ENCODE measurements at regions not wholly inside any gene's neighbourhood (a gene's known extent, or its start where the extent isn't known, plus 50 kb on each side); places are given as distances from the start of the nearest gene placed in this dataset.

DNA sequence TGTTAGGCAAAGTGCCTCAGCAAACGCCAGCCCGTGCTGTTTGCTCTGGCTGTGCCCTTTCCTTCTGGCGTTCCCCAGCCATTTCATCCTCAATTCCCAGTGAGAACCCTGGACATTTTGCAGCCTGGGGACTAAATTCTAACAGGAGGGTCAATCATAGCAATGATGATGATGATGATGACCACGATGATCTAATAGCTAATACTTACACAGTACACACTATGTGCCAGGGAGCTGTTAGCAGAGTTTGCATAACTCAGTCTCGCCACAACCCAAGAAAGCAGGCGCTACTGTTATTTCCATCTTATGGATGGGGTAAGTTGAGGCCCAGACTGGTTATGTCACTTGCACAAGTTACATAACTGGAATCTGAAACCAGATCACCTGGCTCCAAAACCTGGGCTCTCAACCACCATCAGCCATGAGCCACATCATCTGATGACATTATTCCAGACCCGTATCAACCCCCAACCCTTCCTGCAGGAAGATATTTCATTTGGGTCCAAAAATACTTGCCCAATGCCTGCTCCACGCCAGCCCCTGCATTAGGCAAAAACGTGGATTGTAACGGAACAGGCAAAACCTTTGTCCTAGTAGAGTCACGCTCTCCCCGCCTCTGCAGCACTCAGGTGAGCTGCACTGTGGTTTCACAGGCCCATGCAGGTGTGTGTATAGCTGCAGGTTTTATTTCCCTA, 132.6 kb upstream of the SERPIND1 start:
- no peaks in the 10 kb centered on the region for H3K9me3 ChIP-seq (ENCODE audit: control insufficient read depth, insufficient read depth, low read depth, low read length)
- POLR2A ChIA-PET = no interaction called here
- no peaks in the 10 kb centered on the region; the same call in 1 of the 2 replicates for H3K4me1 ChIP-seq (ENCODE audit: control insufficient read depth, insufficient read depth, low read length)
- peaks cover 2% of the 10 kb centered on the region; the same call in 1 of the 2 replicates for H3K27me3 ChIP-seq (ENCODE audit: control insufficient read depth, insufficient read depth, low read length)
- no peaks in the 10 kb centered on the region for H3K36me3 ChIP-seq (ENCODE audit: control insufficient read depth, insufficient read depth, low read length)
- H3K4me3 ChIP-seq (ENCODE audit: low read depth in 2 of 2, low read length in 2 of 2) = no peak overlapping the region
- TF ChIP-seq POLR2AphosphoS5 (IDR thresholded peaks at IDR 0.05; ENCODE audit: low read depth, low read length) (no peak), SIN3A (IDR thresholded peaks at IDR 0.05; ENCODE audit: borderline replicate concordance, insufficient read depth, low read depth, low read length) (no peak), TCF7L2 (IDR thresholded peaks at IDR 0.05; ENCODE audit: low read depth, low read length) (no peak)
- TF ChIP-seq, protein P1, sequence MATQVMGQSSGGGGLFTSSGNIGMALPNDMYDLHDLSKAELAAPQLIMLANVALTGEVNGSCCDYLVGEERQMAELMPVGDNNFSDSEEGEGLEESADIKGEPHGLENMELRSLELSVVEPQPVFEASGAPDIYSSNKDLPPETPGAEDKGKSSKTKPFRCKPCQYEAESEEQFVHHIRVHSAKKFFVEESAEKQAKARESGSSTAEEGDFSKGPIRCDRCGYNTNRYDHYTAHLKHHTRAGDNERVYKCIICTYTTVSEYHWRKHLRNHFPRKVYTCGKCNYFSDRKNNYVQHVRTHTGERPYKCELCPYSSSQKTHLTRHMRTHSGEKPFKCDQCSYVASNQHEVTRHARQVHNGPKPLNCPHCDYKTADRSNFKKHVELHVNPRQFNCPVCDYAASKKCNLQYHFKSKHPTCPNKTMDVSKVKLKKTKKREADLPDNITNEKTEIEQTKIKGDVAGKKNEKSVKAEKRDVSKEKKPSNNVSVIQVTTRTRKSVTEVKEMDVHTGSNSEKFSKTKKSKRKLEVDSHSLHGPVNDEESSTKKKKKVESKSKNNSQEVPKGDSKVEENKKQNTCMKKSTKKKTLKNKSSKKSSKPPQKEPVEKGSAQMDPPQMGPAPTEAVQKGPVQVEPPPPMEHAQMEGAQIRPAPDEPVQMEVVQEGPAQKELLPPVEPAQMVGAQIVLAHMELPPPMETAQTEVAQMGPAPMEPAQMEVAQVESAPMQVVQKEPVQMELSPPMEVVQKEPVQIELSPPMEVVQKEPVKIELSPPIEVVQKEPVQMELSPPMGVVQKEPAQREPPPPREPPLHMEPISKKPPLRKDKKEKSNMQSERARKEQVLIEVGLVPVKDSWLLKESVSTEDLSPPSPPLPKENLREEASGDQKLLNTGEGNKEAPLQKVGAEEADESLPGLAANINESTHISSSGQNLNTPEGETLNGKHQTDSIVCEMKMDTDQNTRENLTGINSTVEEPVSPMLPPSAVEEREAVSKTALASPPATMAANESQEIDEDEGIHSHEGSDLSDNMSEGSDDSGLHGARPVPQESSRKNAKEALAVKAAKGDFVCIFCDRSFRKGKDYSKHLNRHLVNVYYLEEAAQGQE (IDR thresholded peaks at IDR 0.05; ENCODE audit: insufficient read depth in 1 of 2, low read depth in 2 of 2, low read length in 1 of 2) = no peak
- TF ChIP-seq, protein P2, sequence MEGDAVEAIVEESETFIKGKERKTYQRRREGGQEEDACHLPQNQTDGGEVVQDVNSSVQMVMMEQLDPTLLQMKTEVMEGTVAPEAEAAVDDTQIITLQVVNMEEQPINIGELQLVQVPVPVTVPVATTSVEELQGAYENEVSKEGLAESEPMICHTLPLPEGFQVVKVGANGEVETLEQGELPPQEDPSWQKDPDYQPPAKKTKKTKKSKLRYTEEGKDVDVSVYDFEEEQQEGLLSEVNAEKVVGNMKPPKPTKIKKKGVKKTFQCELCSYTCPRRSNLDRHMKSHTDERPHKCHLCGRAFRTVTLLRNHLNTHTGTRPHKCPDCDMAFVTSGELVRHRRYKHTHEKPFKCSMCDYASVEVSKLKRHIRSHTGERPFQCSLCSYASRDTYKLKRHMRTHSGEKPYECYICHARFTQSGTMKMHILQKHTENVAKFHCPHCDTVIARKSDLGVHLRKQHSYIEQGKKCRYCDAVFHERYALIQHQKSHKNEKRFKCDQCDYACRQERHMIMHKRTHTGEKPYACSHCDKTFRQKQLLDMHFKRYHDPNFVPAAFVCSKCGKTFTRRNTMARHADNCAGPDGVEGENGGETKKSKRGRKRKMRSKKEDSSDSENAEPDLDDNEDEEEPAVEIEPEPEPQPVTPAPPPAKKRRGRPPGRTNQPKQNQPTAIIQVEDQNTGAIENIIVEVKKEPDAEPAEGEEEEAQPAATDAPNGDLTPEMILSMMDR (IDR thresholded peaks at IDR 0.05) = no peak
- no TSS peak for BruUV-seq (replicated peaks)
- in situ Hi-C loops (cut with HindIII; ENCODE audit: low pct_unique_long_range_greater_than_20kb, low sequenced_read_pairs) = no loop called here
- no peak overlapping the region for H3K27ac ChIP-seq (ENCODE audit: low read length)
- intact Hi-C loops (cut with micrococcal nuclease; ENCODE audit: unreplicated experiment) = no loop called here
- CTCF ChIA-PET = no interaction called here
- DNase-seq (ENCODE audit: low read depth, low spot score) = no peak
- ATAC-seq = no peak

DNA sequence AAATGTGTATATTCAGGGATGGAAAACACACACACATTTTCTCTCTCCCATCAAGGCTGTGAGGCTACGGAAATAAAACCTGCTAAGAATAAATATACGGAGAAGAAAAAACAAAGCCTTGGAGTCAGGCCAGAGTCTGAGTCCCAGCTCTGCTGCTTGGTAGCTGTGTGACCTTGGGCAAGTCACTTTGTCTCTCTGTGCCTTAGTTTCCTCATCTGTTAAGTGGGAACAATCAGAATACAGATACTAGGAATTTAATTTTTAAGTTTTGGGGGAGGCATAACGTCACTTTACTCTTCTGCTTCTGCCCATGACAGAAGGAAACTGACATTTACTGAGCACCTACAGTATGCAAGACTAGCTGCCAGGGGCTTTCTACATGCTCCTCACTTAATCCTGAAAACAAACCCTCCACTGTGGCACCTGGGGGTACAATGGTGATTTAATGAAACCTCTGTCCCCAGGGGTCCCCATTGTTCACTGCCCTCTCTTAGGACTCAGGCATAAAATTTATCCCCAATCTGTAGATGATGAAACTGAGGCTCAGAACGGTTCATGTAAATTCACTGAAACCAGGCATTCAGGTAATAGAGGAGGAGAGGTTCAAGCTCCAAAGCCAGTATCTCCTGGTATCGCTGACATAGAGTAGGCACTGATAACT, 131.9 kb upstream of the SERPIND1 start:
- Histone ChIP-seq H3K4me1 (ENCODE audit: control insufficient read depth, insufficient read depth, low read length) (no peaks in the 10 kb centered on the region; the same call in 1 of the 2 replicates), H3K4me3 (ENCODE audit: low read depth in 2 of 2, low read length in 2 of 2) (no peak overlapping the region), H3K36me3 (ENCODE audit: control insufficient read depth, insufficient read depth, low read length) (no peaks in the 10 kb centered on the region), H3K9me3 (ENCODE audit: control insufficient read depth, insufficient read depth, low read depth, low read length) (no peaks in the 10 kb centered on the region), H3K27me3 (ENCODE audit: control insufficient read depth, insufficient read depth, low read length) (peaks cover 2% of the 10 kb centered on the region; the same call in 1 of the 2 replicates), H3K27ac (ENCODE audit: low read length) (no peak overlapping the region)
- DNase-seq (ENCODE audit: low read depth, low spot score) = no peak
- intact Hi-C loops (cut with micrococcal nuclease; ENCODE audit: unreplicated experiment) (no loop called here), in situ Hi-C loops (cut with HindIII; ENCODE audit: low pct_unique_long_range_greater_than_20kb, low sequenced_read_pairs) (no loop called here)
- no TSS peak for BruUV-seq (replicated peaks)
- ChIA-PET CTCF (no interaction called here), POLR2A (no interaction called here)
- TF ChIP-seq, protein P1 (IDR thresholded peaks at IDR 0.05; ENCODE audit: insufficient read depth in 1 of 2, low read depth in 2 of 2, low read length in 1 of 2) = no peak
- no peak for TF ChIP-seq TCF7L2 (IDR thresholded peaks at IDR 0.05; ENCODE audit: low read depth, low read length)
- TF ChIP-seq, protein P2 (IDR thresholded peaks at IDR 0.05) = no peak
- no peak for TF ChIP-seq SIN3A (IDR thresholded peaks at IDR 0.05; ENCODE audit: borderline replicate concordance, insufficient read depth, low read depth, low read length)
- TF ChIP-seq POLR2AphosphoS5 (IDR thresholded peaks at IDR 0.05; ENCODE audit: low read depth, low read length) = no peak
- ATAC-seq = no peak
